ENCODE measurements at regions not wholly inside any gene's neighbourhood (a gene's known extent, or its start where the extent isn't known, plus 50 kb on each side); places are given as distances from the start of the nearest gene placed in this dataset.
"Not testable (repeated sequence)": the region's sequence is repeated elsewhere in the genome, so short reads cannot be mapped to it uniquely, and the experiment has no call there.

GRCh38 chr9:104980039-104980654 is 52.2 kb upstream of the ABCA1 start:
- DNase-seq (ENCODE audit: low read depth) = no peak

- no peak for DNase-seq (ENCODE audit: low read depth)
These were observed 53.7 kb upstream of the ABCA1 start for GRCh38 chr9:104981543-104982129.

- no peak for DNase-seq (ENCODE audit: low read depth)
These were observed 54.6 kb upstream of the ABCA1 start for GRCh38 chr9:104982543-104982942.

GRCh38 chr9:104983491-104983890 is 55.5 kb upstream of the ABCA1 start:
- DNase-seq (ENCODE audit: low read depth) = no peak

GRCh38 chr9:104984121-104984520 is 56.2 kb upstream of the ABCA1 start:
- DNase-seq (ENCODE audit: low read depth) = no peak

GRCh38 chr9:104984542-104984941 is 56.6 kb upstream of the ABCA1 start:
- DNase-seq (ENCODE audit: low read depth) = no peak

GRCh38 chr9:104984948-104985347 is 57.0 kb upstream of the ABCA1 start:
- DNase-seq (ENCODE audit: low read depth) = no peak

- no peak for DNase-seq (ENCODE audit: low read depth)
These were observed 58.1 kb upstream of the ABCA1 start for GRCh38 chr9:104986096-104986495.

GRCh38 chr9:104987743-104988142 is 59.8 kb upstream of the ABCA1 start:
- DNase-seq (ENCODE audit: low read depth) = no peak

GRCh38 chr9:104988539-104988938 is 60.6 kb upstream of the ABCA1 start:
- DNase-seq (ENCODE audit: low read depth) = no peak

GRCh38 chr9:104991144-104991953 is 63.4 kb upstream of the ABCA1 start:
- no peak for DNase-seq (ENCODE audit: low read depth)

- DNase-seq (ENCODE audit: low read depth) = no peak
These were observed 64.7 kb upstream of the ABCA1 start for GRCh38 chr9:104992659-104993058.

- no peak for DNase-seq (ENCODE audit: low read depth)
These were observed 65.5 kb upstream of the ABCA1 start for GRCh38 chr9:104993291-104993963.

- DNase-seq (ENCODE audit: low read depth) = no peak
These were observed 69.6 kb upstream of the ABCA1 start for GRCh38 chr9:104997536-104997935.

GRCh38 chr9:104999136-104999535 is 71.2 kb upstream of the ABCA1 start:
- no peak for DNase-seq (ENCODE audit: low read depth)

- not testable (repeated sequence) for DNase-seq (ENCODE audit: low read depth)
These were observed 72.6 kb upstream of the ABCA1 start for GRCh38 chr9:105000529-105000928.

- DNase-seq (ENCODE audit: low read depth) = no peak
These were observed 76.6 kb upstream of the ABCA1 start for GRCh38 chr9:105004466-105005090.

GRCh38 chr9:105005186-105005585 is 77.2 kb upstream of the ABCA1 start:
- DNase-seq (ENCODE audit: low read depth) = no peak

GRCh38 chr9:105006514-105006913 is 78.6 kb upstream of the ABCA1 start:
- no peak for DNase-seq (ENCODE audit: low read depth)

- DNase-seq (ENCODE audit: low read depth) = no peak
These were observed 79.2 kb upstream of the ABCA1 start for GRCh38 chr9:105007143-105007542.

- not testable (repeated sequence) for DNase-seq (ENCODE audit: low read depth)
These were observed 82.1 kb upstream of the ABCA1 start for GRCh38 chr9:105010089-105010488.

GRCh38 chr9:105021917-105022316 is 94.0 kb upstream of the ABCA1 start:
- no peak for DNase-seq (ENCODE audit: low read depth)

Measured in CMK (cell line).